ENCODE measurements at regions not wholly inside any gene's neighbourhood (a gene's known extent, or its start where the extent isn't known, plus 50 kb on each side); places are given as distances from the start of the nearest gene placed in this dataset.
A peak's percentile ranks its signal among the peaks of the same experiment; 100 is the strongest.

- in situ Hi-C loops (cut with HindIII; ENCODE audit: low pct_unique_long_range_greater_than_20kb, low sequenced_read_pairs), result no loop called here
These were observed 621.3 kb downstream of the SUCLG1 start for GRCh38 chr2:83837823-83838222.

GRCh38 chr2:83827618-83828017, 631.5 kb downstream of the SUCLG1 start:
- POLR2A ChIA-PET, result no interaction called here

More at GRCh38 chr2:83837823-83838222, 621.3 kb downstream of the SUCLG1 start:
- Histone ChIP-seq H3K36me3 (ENCODE audit: control insufficient read depth, insufficient read depth, low read length) (no peaks in the 10 kb centered on the region), H3K4me1 (ENCODE audit: control insufficient read depth, insufficient read depth, low read length) (no peaks in the 10 kb centered on the region), H3K27me3 (ENCODE audit: control insufficient read depth, insufficient read depth, low read length) (no peaks in the 10 kb centered on the region), H3K4me3 (ENCODE audit: low read depth in 2 of 2, low read length in 2 of 2) (no peak overlapping the region), H3K9me3 (ENCODE audit: control insufficient read depth, insufficient read depth, low read depth, low read length) (no peaks in the 10 kb centered on the region; the same call in 1 of the 2 replicates), H3K27ac (ENCODE audit: low read length) (no peak overlapping the region)
- intact Hi-C loops (cut with micrococcal nuclease; ENCODE audit: unreplicated experiment), result no loop called here
- ATAC-seq, result no peak
- ChIA-PET CTCF (no interaction called here), POLR2A (no interaction called here)
- DNase-seq (ENCODE audit: low read depth, low spot score), result no peak
- BruUV-seq (replicated peaks), result no TSS peak
- TF ChIP-seq TCF7L2 (IDR thresholded peaks at IDR 0.05; ENCODE audit: low read depth, low read length) (no peak), REST (IDR thresholded peaks at IDR 0.05; ENCODE audit: insufficient read depth in 1 of 2, low read depth in 2 of 2, low read length in 1 of 2) (no peak), CTCF (IDR thresholded peaks at IDR 0.05) (no peak), SIN3A (IDR thresholded peaks at IDR 0.05; ENCODE audit: borderline replicate concordance, insufficient read depth, low read depth, low read length) (no peak)

More at GRCh38 chr2:83827618-83828017, 631.5 kb downstream of the SUCLG1 start:
- Histone ChIP-seq H3K36me3 (ENCODE audit: control insufficient read depth, insufficient read depth, low read length) (no peaks in the 10 kb centered on the region), H3K4me1 (ENCODE audit: control insufficient read depth, insufficient read depth, low read length) (no peaks in the 10 kb centered on the region), H3K9me3 (ENCODE audit: control insufficient read depth, insufficient read depth, low read depth, low read length) (no peaks in the 10 kb centered on the region), H3K27ac (ENCODE audit: low read length) (no peak overlapping the region), H3K4me3 (ENCODE audit: low read depth in 2 of 2, low read length in 2 of 2) (no peak overlapping the region), H3K27me3 (ENCODE audit: control insufficient read depth, insufficient read depth, low read length) (no peaks in the 10 kb centered on the region)
- BruUV-seq (replicated peaks), result no TSS peak
- no peak for ATAC-seq
- no peak for TF ChIP-seq TCF7L2 (IDR thresholded peaks at IDR 0.05; ENCODE audit: low read depth, low read length)
- peak; percentile 16; the same call in 1 of the 2 replicates for TF ChIP-seq CTCF (IDR thresholded peaks at IDR 0.05)
- in situ Hi-C loops (cut with HindIII; ENCODE audit: low pct_unique_long_range_greater_than_20kb, low sequenced_read_pairs) (no loop called here), intact Hi-C loops (cut with micrococcal nuclease; ENCODE audit: unreplicated experiment) (no loop called here)
- CTCF ChIA-PET, result no interaction called here
- DNase-seq (ENCODE audit: low read depth, low spot score), result no peak

All from Panc1 (cell line).